ENCODE measurements at regions not wholly inside any gene's neighbourhood (a gene's known extent, or its start where the extent isn't known, plus 50 kb on each side); places are given as distances from the start of the nearest gene placed in this dataset.

GRCh38 chr17:72338304-72338703 lies 217.5 kb downstream of the SOX9 start:
- no peak for TF ChIP-seq PATZ1 (CRISPR knock-in tag; IDR thresholded peaks at IDR 0.05; ENCODE audit: borderline replicate concordance)
- no peak for TF ChIP-seq PPARA (CRISPR knock-in tag; IDR thresholded peaks at IDR 0.05; ENCODE audit: borderline replicate concordance)
- TF ChIP-seq CREB5 (CRISPR knock-in tag; IDR thresholded peaks at IDR 0.05; ENCODE audit: low read depth): no peak
- no peak for TF ChIP-seq ZNF565 (CRISPR knock-in tag; conservative IDR thresholded peaks at IDR 0.05; ENCODE audit: low read depth)
- no peak for TF ChIP-seq SNAI2 (CRISPR knock-in tag; IDR thresholded peaks at IDR 0.05)
